Fibroblast of villous mesenchyme (primary cell): ENCODE measurements at regions not wholly inside any gene's neighbourhood (a gene's known extent, or its start where the extent isn't known, plus 50 kb on each side); places are given as distances from the start of the nearest gene placed in this dataset.

Experiments used
- DNase-seq: peaks from one replicate; pipeline ENCODE4 v3.0.0-alpha.2; 2010; ENCODE audit warnings: low read depth
- H3K4me3 ChIP-seq: 2 replicates; pipeline ENCODE4 v1.5.1; 2011; ENCODE audit warnings: low read depth, mild to moderate bottlenecking, low read length
- CTCF ChIP-seq: IDR thresholded peaks from 2 replicates; pipeline ENCODE4 v1.5.1; 2012; ENCODE audit warnings: low read depth, mild to moderate bottlenecking, low read length; ENCODE audit not compliant: insufficient read depth

GRCh38 chr11:41779401-41779960 is 320.0 kb upstream of the LRRC4C start:
- TF ChIP-seq CTCF, result no peak
- no peak overlapping the region for H3K4me3 ChIP-seq
- DNase-seq, result no peak

GRCh38 chr11:41781441-41781840 is 322.0 kb upstream of the LRRC4C start:
- no peak for DNase-seq
- TF ChIP-seq CTCF, result no peak
- H3K4me3 ChIP-seq, result no peak overlapping the region

- DNase-seq, result no peak
- no peak for TF ChIP-seq CTCF
- no peak overlapping the region for H3K4me3 ChIP-seq
Measured at GRCh38 chr11:41784513-41785335, 325.3 kb upstream of the LRRC4C start.

- DNase-seq, result peak; percentile 8
- no peak for TF ChIP-seq CTCF
- no peak overlapping the region for H3K4me3 ChIP-seq
Measured at GRCh38 chr11:41786087-41786486, 326.6 kb upstream of the LRRC4C start.

GRCh38 chr11:41788177-41788576 is 328.7 kb upstream of the LRRC4C start:
- TF ChIP-seq CTCF, result no peak
- DNase-seq, result no peak
- no peak overlapping the region for H3K4me3 ChIP-seq

GRCh38 chr11:41789376-41789775 is 329.9 kb upstream of the LRRC4C start:
- no peak for TF ChIP-seq CTCF
- no peak overlapping the region for H3K4me3 ChIP-seq
- DNase-seq, result no peak
